CD8-positive, alpha-beta memory T cell (primary cell): ENCODE measurements at regions not wholly inside any gene's neighbourhood (a gene's known extent, or its start where the extent isn't known, plus 50 kb on each side); places are given as distances from the start of the nearest gene placed in this dataset.
"Not testable (repeated sequence)": the region's sequence is repeated elsewhere in the genome, so short reads cannot be mapped to it uniquely, and the experiment has no call there.

ENCODE experiments used
- CTCF ChIA-PET: fragments of 350-600 bp; sonication (Branson Sonifier 250); formaldehyde crosslinking; loops from one replicate; lab custom pipeline; 2021; ENCODE audit warnings: antibody characterized with exemption; lab: Charles Lee
- POLR2A ChIA-PET: fragments of 350-600 bp; sonication (Branson Sonifier 250); formaldehyde crosslinking; loops from one replicate; lab custom pipeline; 2021; ENCODE audit warnings: antibody characterized with exemption; lab: Charles Lee
- DNase-seq, 5 donors: peaks; one replicate each; pipeline versions ENCODE4 v3.0.0 to v3.0.0-alpha.2; 2020 to 2022; ENCODE audit warnings: mixed read lengths in 1 of 5
- H3K27ac ChIP-seq: one replicate; pipeline ENCODE4 v1.7.0; 2013; ENCODE audit warnings: low read depth, mild to moderate bottlenecking, low read length, moderate library complexity
- H3K27me3 ChIP-seq: 2 replicates; pipeline ENCODE4 v1.7.0; 2013; ENCODE audit warnings: low read length, mild to moderate bottlenecking; ENCODE audit not compliant: insufficient read depth, poor library complexity, severe bottlenecking
- H3K36me3 ChIP-seq: 2 replicates; pipeline ENCODE4 v1.7.0; 2013; ENCODE audit warnings: mild to moderate bottlenecking, low read length, moderate library complexity; ENCODE audit not compliant: insufficient read depth
- H3K4me1 ChIP-seq: 2 replicates; pipeline ENCODE4 v1.7.0; 2013; ENCODE audit warnings: mild to moderate bottlenecking, low read length, moderate library complexity; ENCODE audit not compliant: insufficient read depth
- H3K4me3 ChIP-seq: 2 replicates; pipeline ENCODE4 v1.7.0; 2013; ENCODE audit warnings: mild to moderate bottlenecking, low read length
- H3K9me3 ChIP-seq: 2 replicates; pipeline ENCODE4 v1.7.0; 2013; ENCODE audit warnings: mild to moderate bottlenecking, low read length
- H3K27ac Mint-ChIP-seq, 8 donors: one replicate each; pipeline ENCODE4 v1.8.0; 2020 to 2021; ENCODE audit warnings: mixed read lengths in 8 of 8, mild to moderate bottlenecking in 6 of 8, inconsistent platforms in 3 of 8, moderate library complexity in 3 of 8
- H3K27me3 Mint-ChIP-seq, 2 donors: one replicate each; pipeline ENCODE4 v1.8.0; 2020 to 2021; ENCODE audit warnings: mixed read lengths in 2 of 2, mild to moderate bottlenecking in 1 of 2, moderate library complexity in 1 of 2
- H3K36me3 Mint-ChIP-seq, 3 donors: one replicate each; pipeline ENCODE4 v1.8.0; 2020 to 2021; ENCODE audit warnings: mixed read lengths in 3 of 3, inconsistent platforms in 1 of 3, mild to moderate bottlenecking in 1 of 3
- H3K4me1 Mint-ChIP-seq, 3 donors: one replicate each; pipeline ENCODE4 v1.8.0; 2020 to 2021; ENCODE audit warnings: mixed read lengths in 3 of 3, inconsistent platforms in 1 of 3, mild to moderate bottlenecking in 1 of 3
- H3K4me3 Mint-ChIP-seq, 7 donors: one replicate each; pipeline ENCODE4 v1.8.0; 2020 to 2021; ENCODE audit warnings: mixed read lengths in 7 of 7, mild to moderate bottlenecking in 6 of 7, moderate library complexity in 4 of 7, inconsistent platforms in 2 of 7
- H3K9me3 Mint-ChIP-seq, 5 donors: one replicate each; pipeline ENCODE4 v1.8.0; 2020 to 2022; ENCODE audit warnings: mixed read lengths in 5 of 5, mild to moderate bottlenecking in 3 of 5, moderate library complexity in 2 of 5, inconsistent platforms in 1 of 5

DNA sequence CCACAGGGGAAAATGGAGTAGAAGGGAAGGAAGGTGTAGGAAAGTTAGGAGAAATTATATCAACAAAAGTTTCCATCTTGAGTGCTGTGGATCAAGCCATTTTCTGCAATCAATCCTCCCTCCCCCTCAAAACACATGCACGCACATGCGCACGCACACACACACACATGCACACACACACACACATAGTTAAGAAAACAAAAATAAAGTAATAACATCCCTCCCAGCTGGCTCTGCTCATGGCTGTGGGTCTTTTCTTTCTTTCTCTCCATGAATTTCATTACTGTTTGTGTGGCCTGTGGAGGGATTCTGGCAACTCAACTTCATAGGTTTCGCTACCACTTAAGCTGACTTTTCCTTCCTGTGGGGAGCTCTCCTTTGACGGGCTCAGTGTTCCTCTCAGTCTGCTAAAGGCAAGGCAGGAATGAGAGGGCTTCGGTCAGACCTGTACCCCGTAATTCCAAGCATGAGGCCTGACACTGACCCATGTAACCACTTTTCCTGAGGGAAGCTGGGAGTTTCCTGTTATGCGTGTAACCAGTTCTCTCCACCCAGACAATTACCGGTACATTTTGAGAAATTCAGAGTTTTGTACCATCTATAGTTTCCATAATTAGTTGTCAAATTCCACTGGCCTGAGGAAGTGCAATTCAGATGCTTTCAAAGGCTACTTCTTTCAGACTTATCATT, 79.8 kb downstream of the ZNF92 start:
- DNase-seq = no peak
- no peaks in the 10 kb centered on the region for H3K4me1 ChIP-seq
- H3K36me3 Mint-ChIP-seq = no peaks in the 10 kb centered on the region
- CTCF ChIA-PET = no interaction called here
- H3K9me3 Mint-ChIP-seq = no peaks in the 10 kb centered on the region
- H3K27ac Mint-ChIP-seq = peak overlapping the region in 1 of 8 donors; percentile 43
- peaks cover 34 to 53% (median 37%) of the 10 kb centered on the region in 3 donors for H3K4me1 Mint-ChIP-seq
- no peaks in the 10 kb centered on the region for H3K27me3 ChIP-seq
- no peak overlapping the region for H3K27ac ChIP-seq
- H3K27me3 Mint-ChIP-seq = peaks cover 0 to 5% of the 10 kb centered on the region in 2 donors
- POLR2A ChIA-PET = no interaction called here
- no peak overlapping the region for H3K4me3 Mint-ChIP-seq
- H3K9me3 ChIP-seq = no peaks in the 10 kb centered on the region
- no peak overlapping the region for H3K4me3 ChIP-seq
- H3K36me3 ChIP-seq = no peaks in the 10 kb centered on the region

DNA sequence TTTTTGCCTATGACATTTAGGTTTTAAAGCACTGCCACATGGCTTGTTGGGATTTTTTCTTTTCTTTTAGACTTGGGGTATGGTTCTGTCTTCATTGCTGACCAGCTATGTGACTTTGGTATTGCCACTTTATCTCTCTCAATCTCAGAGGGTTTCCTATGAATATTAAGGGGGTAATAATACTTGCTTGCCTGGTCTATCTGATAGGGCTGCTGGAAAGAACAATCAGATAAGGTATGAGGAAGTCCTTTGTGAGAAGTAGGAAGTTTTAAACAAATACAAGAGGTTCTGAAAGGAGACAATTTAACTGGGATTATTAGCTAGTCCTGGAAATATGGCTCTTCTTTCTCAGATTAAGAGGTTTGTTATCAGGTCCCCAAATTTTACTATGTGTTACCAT, 80.8 kb downstream of the ZNF92 start:
- H3K9me3 ChIP-seq = no peaks in the 10 kb centered on the region
- H3K4me1 ChIP-seq = no peaks in the 10 kb centered on the region
- Mint-ChIP-seq H3K4me3 (no peak overlapping the region), H3K27me3 (peaks cover 0 to 5% of the 10 kb centered on the region in 2 donors), H3K9me3 (no peaks in the 10 kb centered on the region), H3K27ac (no peak overlapping the region), H3K36me3 (no peaks in the 10 kb centered on the region), H3K4me1 (peaks cover 26 to 43% (median 30%) of the 10 kb centered on the region in 3 donors)
- ChIA-PET POLR2A (no interaction called here), CTCF (no interaction called here)
- no peaks in the 10 kb centered on the region for H3K36me3 ChIP-seq
- DNase-seq = no peak
- no peak overlapping the region for H3K27ac ChIP-seq
- H3K27me3 ChIP-seq = no peaks in the 10 kb centered on the region
- H3K4me3 ChIP-seq = no peak overlapping the region

GRCh38 chr7:65455050-65455449, 81.4 kb downstream of the ZNF92 start:
- CTCF ChIA-PET, H3K9me3 ChIP-seq, H3K27ac Mint-ChIP-seq, H3K4me3 ChIP-seq, H3K27ac ChIP-seq, POLR2A ChIA-PET, H3K27me3 Mint-ChIP-seq, H3K4me1 ChIP-seq, H3K27me3 ChIP-seq, DNase-seq, H3K4me3 Mint-ChIP-seq, H3K36me3 Mint-ChIP-seq, H3K9me3 Mint-ChIP-seq, H3K36me3 ChIP-seq: not testable (repeated sequence)
- H3K4me1 Mint-ChIP-seq = peaks cover 21 to 38% (median 25%) of the 10 kb centered on the region in 3 donors

DNA sequence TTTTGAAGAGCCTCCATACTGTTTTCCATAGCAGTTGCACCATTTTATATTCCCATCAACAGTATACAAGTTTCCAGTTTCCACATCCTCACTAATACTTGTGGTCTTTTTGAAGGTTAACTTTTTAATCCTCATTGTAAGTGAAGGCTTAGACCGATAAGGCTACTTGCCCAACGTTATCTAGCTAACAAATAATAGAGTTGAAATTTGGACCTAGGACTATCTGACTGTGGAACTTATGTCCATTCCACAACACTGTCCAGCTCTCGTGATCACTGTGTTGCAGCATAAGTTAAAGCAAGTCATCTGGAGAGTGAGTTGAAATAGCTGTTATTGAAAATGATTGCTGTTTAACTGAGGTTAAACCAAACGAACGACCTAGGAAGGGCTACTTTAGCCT, 84.0 kb downstream of the ZNF92 start:
- no peak overlapping the region for H3K27ac Mint-ChIP-seq
- no peak for DNase-seq
- POLR2A ChIA-PET = no interaction called here
- CTCF ChIA-PET = no interaction called here
- no peaks in the 10 kb centered on the region for H3K36me3 ChIP-seq
- H3K9me3 Mint-ChIP-seq = no peaks in the 10 kb centered on the region
- no peak overlapping the region for H3K4me3 Mint-ChIP-seq
- peaks cover 0 to 5% of the 10 kb centered on the region in 2 donors for H3K27me3 Mint-ChIP-seq
- H3K27me3 ChIP-seq = no peaks in the 10 kb centered on the region
- no peaks in the 10 kb centered on the region for H3K36me3 Mint-ChIP-seq
- H3K9me3 ChIP-seq = no peaks in the 10 kb centered on the region
- H3K27ac ChIP-seq = no peak overlapping the region
- peaks cover 19 to 31% (median 23%) of the 10 kb centered on the region in 3 donors for H3K4me1 Mint-ChIP-seq
- no peaks in the 10 kb centered on the region for H3K4me1 ChIP-seq
- H3K4me3 ChIP-seq = no peak overlapping the region

DNA sequence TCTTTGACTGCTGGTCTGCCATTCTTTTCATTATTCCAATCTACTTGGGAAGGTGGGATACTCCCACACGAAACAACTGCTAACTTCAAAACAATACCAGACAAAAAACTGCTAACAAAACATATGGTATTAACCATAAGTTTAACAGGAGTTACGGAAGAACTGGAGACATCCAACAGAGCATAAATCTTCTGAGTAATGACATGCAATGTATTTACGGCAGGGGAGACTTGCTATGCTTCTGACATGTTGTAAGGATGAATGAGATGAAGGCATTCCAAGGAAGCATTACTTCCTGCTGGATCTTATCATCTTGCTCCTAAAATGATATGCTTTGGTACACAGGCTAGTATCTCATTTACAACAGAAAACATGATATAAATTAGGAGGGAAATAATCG, 85.8 kb downstream of the ZNF92 start:
- no peaks in the 10 kb centered on the region for H3K9me3 ChIP-seq
- Mint-ChIP-seq H3K36me3 (no peaks in the 10 kb centered on the region), H3K27ac (no peak overlapping the region), H3K4me1 (peaks cover 20 to 30% (median 22%) of the 10 kb centered on the region in 3 donors), H3K9me3 (peaks cover 0 to 1% (median 0%) of the 10 kb centered on the region in 5 donors), H3K4me3 (no peak overlapping the region), H3K27me3 (peaks cover 0 to 5% of the 10 kb centered on the region in 2 donors)
- no peaks in the 10 kb centered on the region for H3K4me1 ChIP-seq
- no peak for DNase-seq
- no peaks in the 10 kb centered on the region for H3K36me3 ChIP-seq
- no peak overlapping the region for H3K4me3 ChIP-seq
- CTCF ChIA-PET = no interaction called here
- POLR2A ChIA-PET = no interaction called here
- H3K27ac ChIP-seq = no peak overlapping the region
- H3K27me3 ChIP-seq = no peaks in the 10 kb centered on the region

DNA sequence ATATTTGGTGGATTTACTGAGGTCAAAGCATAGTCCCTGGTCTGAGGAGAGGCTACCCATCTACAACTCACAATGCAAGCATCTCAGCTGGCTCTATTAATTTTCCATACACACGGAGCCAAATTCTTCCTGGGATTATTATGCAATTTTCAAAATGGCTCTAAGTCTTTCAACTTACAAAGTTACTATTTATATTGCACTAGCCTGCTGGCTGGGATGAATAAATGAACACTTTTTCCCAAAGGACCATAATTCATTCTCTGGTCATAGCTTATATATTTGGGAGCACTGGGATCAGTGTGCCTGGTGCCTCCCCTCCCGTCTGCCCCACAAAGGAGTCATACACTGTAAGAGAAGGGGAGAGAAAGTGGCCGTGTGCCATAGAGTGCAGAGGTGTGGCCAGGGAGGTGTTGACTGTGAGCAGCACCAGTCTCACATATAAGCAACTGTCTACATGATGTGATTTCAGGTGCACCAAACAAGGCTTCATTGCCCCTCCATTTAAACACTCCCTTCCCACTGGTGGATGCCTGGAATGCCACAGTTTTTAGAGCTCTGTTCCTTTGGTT, 88.6 kb downstream of the ZNF92 start:
- no peaks in the 10 kb centered on the region for H3K9me3 ChIP-seq
- H3K36me3 ChIP-seq = no peaks in the 10 kb centered on the region
- Mint-ChIP-seq H3K4me1 (peaks cover 12 to 18% (median 17%) of the 10 kb centered on the region in 3 donors), H3K9me3 (peaks cover 0 to 9% (median 2%) of the 10 kb centered on the region in 5 donors), H3K4me3 (peak overlapping the region in 1 of 7 donors; percentile 20), H3K36me3 (peaks cover 0 to 10% (median under 1%) of the 10 kb centered on the region in 3 donors), H3K27me3 (no peaks in the 10 kb centered on the region), H3K27ac (peak overlapping the region; percentile 6 to 87 (median 68))
- ChIA-PET POLR2A (interaction anchor here (0.9 kb wide), 1 partner anchor 89 kb away, joined by 3 read pairs; the partner anchor contains the start of gene ZNF92), CTCF (no interaction called here)
- no peak overlapping the region for H3K4me3 ChIP-seq
- no peaks in the 10 kb centered on the region for H3K27me3 ChIP-seq
- DNase-seq = no peak
- no peaks in the 10 kb centered on the region for H3K4me1 ChIP-seq
- H3K27ac ChIP-seq = no peak overlapping the region

- Mint-ChIP-seq H3K27me3 (no peaks in the 10 kb centered on the region), H3K4me3 (peak overlapping the region in 2 of 7 donors; percentile 9 to 42), H3K9me3 (peaks cover 0 to 18% (median 9%) of the 10 kb centered on the region in 5 donors), H3K27ac (peak overlapping the region; percentile 6 to 87 (median 74)), H3K36me3 (peaks cover 0 to 19% (median 2%) of the 10 kb centered on the region in 3 donors), H3K4me1 (peaks cover 17% of the 10 kb centered on the region in 3 donors)
- H3K27ac ChIP-seq = no peak overlapping the region
- no peaks in the 10 kb centered on the region for H3K9me3 ChIP-seq
- no peaks in the 10 kb centered on the region for H3K36me3 ChIP-seq
- H3K27me3 ChIP-seq = no peaks in the 10 kb centered on the region
- CTCF ChIA-PET = no interaction called here
- no peaks in the 10 kb centered on the region for H3K4me1 ChIP-seq
- POLR2A ChIA-PET = no interaction called here
- H3K4me3 ChIP-seq = no peak overlapping the region
- DNase-seq = no peak
Measured at GRCh38 chr7:65463184-65463583, 89.5 kb downstream of the ZNF92 start.

DNA sequence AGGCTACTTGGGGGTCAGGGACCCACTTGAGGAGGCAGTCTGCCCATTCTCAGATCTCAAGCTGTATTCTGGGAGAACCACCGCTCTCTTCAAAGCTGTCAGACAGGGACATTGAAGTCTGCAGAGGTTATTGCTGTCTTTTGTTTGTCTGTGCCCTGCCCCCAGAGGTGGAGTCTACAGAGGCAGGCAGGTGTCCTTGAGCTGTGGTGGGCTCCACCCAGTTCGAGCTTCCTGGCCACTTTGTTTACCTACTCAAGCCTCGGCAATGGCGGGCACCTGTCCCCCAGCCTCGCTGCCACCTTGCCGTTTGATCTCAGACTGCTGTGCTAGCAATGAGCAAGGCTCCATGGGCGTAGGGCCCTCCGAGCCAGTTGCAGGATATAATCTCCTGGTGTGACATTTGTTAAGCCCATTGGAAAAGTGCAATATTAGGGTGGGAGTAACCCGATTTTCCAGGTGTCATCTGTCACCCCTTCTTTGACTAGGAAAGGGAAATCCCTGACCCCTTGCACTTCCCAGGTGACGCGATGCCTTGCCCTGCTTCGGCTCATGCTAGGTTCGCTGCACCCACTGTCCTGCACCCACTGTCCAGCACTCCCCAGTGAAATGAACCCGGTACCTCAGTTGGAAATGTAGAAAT, 96.4 kb downstream of the ZNF92 start:
- H3K4me3 ChIP-seq, H3K4me1 ChIP-seq, H3K36me3 ChIP-seq, DNase-seq, H3K27me3 ChIP-seq, H3K27me3 Mint-ChIP-seq, H3K27ac ChIP-seq, H3K9me3 ChIP-seq, CTCF ChIA-PET, POLR2A ChIA-PET: not testable (repeated sequence)
- Mint-ChIP-seq H3K36me3 (peaks cover 6 to 66% (median 9%) of the 10 kb centered on the region in 3 donors), H3K9me3 (peaks cover 17 to 54% (median 32%) of the 10 kb centered on the region in 5 donors), H3K27ac (peak overlapping the region in 1 of 8 donors; percentile 2), H3K4me3 (peak overlapping the region in 4 of 7 donors; percentile 21 to 63 (median 32)), H3K4me1 (peaks cover 37 to 47% (median 37%) of the 10 kb centered on the region in 3 donors)
